GM12892 (cell line): ENCODE measurements at regions not wholly inside any gene's neighbourhood (a gene's known extent, or its start where the extent isn't known, plus 50 kb on each side); places are given as distances from the start of the nearest gene placed in this dataset.

Source experiments
- DNase-seq: peaks from one replicate; pipeline ENCODE4 v3.0.0; 2011; ENCODE audit not compliant: insufficient read length
- FAIRE-seq: peaks from 2 replicates; lab custom pipeline; 2011; peaks lifted over from hg19 to GRCh38; lab: Jason Lieb, UNC
- POLR2A ChIP-seq: IDR thresholded peaks from 2 replicates; pipeline ENCODE4 v1.6.1; 2011; ENCODE audit warnings: low read depth, low read length, control low read depth
- POLR2AphosphoS5 ChIP-seq: IDR thresholded peaks from 2 replicates; pipeline ENCODE4 v1.6.1; 2011; ENCODE audit warnings: low read depth, low read length, control low read depth
- TAF1 ChIP-seq: IDR thresholded peaks from 2 replicates; pipeline ENCODE4 v1.6.1; 2011; ENCODE audit warnings: low read depth, mild to moderate bottlenecking, control low read depth, low read length, borderline replicate concordance

GRCh38 chr18:60319129-60319528 lies 53.4 kb downstream of the MC4R start:
- FAIRE-seq (no peak), DNase-seq (no peak)
- TF ChIP-seq POLR2A (no peak), TAF1 (no peak), POLR2AphosphoS5 (no peak)

GRCh38 chr18:60311676-60312360 lies 60.8 kb downstream of the MC4R start:
- DNase-seq, result no peak
- FAIRE-seq, result no peak
- TF ChIP-seq POLR2AphosphoS5 (no peak), TAF1 (no peak), POLR2A (no peak)

DNA sequence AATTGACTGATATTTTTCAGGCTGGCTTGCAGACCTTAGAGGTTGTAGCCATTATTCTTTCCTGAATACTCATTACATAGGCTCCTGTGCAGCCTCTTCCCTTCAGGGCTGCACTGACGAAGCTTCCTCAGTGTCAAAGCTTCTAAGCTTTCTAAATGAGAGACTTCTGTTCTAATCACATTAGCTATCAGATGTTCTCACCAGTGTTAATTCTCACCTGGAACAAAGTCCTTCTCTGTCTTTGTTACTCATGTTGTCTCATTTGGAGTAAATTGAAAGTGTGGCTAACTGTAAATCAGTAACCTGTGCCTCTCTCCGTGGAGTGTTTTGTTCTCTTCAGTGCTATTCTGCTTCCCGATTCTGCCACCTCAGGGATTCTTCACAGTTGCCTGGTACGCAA lies 76.9 kb downstream of the MC4R start:
- no peak for FAIRE-seq
- DNase-seq, result no peak
- no peak for TF ChIP-seq POLR2AphosphoS5
- TF ChIP-seq TAF1, result no peak
- no peak for TF ChIP-seq POLR2A

DNA sequence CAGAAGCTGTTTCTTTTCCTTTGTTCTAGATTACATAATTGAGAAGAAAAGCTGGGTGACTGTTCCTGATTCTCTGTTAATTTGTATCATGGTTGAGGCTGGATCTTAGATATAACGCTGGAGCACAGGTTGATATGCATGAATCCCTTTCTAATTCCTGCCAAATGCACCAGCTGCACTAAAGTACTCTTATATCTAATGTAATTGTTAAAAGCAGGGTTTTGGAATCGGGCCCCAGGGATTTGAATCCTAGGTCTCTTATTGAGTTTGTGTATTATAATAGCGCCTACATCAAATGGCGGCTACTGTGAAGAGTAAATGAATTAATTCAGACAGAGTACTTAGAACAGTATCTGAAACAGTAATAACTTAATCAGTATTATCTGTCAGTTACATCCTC lies 80.4 kb downstream of the MC4R start:
- DNase-seq (no peak), FAIRE-seq (no peak)
- no peak for TF ChIP-seq POLR2AphosphoS5
- no peak for TF ChIP-seq POLR2A
- no peak for TF ChIP-seq TAF1

GRCh38 chr18:60279391-60279790 lies 93.2 kb downstream of the MC4R start:
- DNase-seq (no peak), FAIRE-seq (no peak)
- TF ChIP-seq POLR2AphosphoS5 (no peak), TAF1 (no peak), POLR2A (no peak)

DNA sequence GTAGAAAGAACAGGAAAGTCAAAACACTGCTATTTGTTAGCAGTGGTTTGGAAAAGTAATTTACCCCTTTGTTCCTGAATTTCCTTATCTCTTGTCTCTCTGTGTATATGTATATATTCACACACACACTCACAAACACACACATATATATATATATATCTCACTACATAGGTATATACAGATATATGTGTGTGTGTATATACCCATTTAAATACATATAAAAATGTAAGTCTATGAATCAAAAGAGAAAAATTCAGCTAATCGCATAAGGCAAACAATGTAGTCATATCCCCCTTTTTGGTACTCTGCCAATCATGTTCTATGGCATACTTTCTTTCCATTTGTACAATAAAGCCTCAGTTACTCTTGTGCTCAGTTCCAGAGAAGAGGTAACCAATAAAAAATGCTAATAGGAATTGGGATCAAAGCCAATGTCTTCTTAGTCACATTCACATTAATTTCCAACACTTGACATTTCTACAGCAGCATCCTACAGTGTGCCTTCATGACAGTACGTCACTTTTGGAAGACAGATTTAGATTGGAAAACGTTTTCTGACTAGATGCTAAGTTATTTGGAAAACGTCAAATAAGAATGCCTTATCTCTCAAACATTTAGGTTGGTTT lies 94.6 kb downstream of the MC4R start:
- no peak for FAIRE-seq
- DNase-seq, result no peak
- TF ChIP-seq POLR2A, result no peak
- TF ChIP-seq TAF1, result no peak
- TF ChIP-seq POLR2AphosphoS5, result no peak

DNA sequence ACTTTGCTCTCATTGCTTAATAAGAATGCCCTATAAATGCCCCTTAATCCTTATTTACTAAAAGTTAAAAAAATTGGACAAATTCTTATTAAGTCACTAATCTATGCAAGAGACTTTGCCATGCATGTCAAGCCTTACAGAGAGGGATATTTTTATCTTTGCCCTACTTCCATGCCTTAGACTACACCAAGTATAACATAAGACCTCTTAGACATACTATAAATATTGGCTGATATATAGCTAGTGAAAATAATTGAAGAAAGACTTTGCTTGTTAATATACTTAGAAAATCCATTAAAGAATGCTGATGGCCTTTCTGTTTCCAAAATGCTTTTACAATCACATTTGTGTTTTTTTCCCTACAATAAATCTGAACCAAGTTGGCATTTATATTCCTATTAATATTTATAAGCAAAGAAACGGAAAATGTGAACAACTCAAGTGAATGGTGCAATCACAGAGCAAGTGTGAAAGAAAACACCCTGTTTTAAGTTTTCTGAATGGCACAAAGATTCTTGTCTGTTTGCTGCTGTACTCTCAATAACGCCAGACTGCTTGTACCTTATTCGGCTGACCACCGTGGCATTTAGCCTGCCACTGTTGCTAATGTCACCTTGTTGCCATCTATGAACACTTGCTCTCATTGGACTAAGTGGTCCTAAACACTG lies 105.0 kb downstream of the MC4R start:
- no peak for DNase-seq
- TF ChIP-seq TAF1 (no peak), POLR2AphosphoS5 (no peak), POLR2A (no peak)
- no peak for FAIRE-seq

GRCh38 chr18:60266558-60266957 lies 106.0 kb downstream of the MC4R start:
- DNase-seq, result no peak
- FAIRE-seq, result no peak
- TF ChIP-seq POLR2A, result no peak
- TF ChIP-seq POLR2AphosphoS5, result no peak
- TF ChIP-seq TAF1, result no peak

DNA sequence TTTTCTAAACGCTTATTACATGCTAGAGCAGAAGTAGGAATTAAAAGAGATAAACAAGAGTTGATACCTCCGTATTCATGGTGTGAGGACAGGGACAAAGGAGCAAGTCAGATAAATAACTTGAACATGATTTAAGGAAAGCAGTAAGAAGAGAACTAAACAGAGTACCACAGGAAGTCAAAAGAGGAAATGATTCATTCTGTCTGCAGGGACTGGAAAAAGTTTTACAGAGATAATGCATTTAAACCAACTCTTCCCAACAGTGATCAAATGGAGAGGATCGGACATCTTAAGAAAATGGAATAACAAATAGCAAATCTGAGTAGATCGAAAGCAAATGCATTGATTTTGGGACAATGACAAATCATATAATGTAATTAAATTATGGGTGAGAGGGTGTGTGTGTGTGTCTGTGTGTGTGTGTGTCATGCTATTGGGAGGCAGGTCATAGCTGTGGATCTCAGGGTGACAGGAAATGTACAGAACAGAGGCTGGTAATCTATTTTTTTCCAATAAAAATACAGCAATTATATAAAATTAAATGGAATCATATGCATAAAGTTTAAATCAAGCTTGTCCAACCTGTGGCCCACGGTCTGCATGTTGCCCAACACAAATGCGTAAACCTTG lies 113.4 kb downstream of the MC4R start:
- DNase-seq, result no peak
- TF ChIP-seq TAF1 (no peak), POLR2AphosphoS5 (no peak)
- no peak for FAIRE-seq

DNA sequence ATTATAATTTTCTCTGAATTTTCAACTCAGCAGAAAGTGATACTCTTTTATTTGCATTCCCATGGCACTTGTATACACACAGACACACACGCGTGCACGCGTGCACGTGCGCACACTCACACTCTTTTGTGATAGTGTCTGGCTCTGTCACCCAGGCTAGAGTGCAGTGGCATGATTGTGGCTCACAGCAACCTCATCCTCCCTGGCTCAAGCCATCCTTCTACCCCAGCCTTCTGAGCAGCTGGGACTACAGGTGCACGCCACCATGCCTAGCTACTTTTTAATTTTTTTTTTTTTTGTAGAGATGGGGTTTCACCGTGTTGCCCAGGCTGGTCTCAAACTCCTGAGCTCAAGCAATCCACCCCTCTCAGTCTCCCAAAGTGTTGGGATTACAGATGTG lies 123.2 kb downstream of the MC4R start:
- no peak for TF ChIP-seq POLR2AphosphoS5
- no peak for TF ChIP-seq POLR2A
- TF ChIP-seq TAF1, result no peak
- no peak for FAIRE-seq
- no peak for DNase-seq

DNA sequence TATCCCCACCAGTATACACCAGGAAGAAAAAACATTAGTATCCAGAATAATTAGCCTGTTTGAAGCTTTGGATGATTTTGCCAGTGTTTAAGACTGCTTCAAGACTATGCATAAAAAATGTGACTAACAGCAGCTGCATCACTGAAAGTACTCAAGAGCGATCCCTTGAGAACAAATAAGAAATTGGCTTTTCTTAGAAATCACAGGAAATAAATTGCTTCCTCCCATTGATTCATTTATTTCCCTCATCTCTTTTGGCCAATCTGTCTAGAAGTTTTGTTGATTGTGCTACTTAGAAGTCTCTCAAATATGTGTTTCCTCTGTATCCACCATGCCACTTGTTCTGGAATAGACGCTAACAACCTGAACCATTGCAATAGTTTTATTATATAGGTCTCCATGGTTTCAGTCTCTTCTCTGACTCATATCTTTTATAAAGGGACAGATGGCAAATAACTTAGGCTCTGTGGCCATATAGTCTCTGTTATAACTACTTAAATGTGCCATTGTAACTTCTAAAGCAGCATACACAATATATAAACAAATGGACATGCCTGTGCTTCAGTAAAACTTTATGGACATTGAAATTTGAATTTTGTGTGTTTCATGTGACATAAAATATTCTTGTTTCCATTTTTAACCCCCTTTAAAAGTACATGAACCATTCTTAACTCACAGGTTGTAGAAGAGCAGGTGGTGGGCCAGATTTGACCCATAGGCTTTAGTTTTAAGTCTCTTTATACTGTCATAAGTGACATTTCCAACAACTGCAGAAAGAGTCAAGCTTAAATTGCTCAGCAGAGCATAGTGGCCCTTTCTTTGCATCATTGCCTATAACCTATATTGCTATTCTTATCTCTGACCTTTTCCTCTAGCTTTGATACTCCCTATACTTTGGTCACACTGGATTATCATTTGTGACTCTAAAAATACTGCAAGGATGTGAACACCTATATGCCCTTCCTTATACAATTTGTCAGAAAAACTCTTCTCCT lies 123.9 kb downstream of the MC4R start:
- DNase-seq (no peak), FAIRE-seq (no peak)
- no peak for TF ChIP-seq TAF1
- TF ChIP-seq POLR2A, result no peak
- no peak for TF ChIP-seq POLR2AphosphoS5
